HuH-7.5 (cell line): ENCODE measurements at regions not wholly inside any gene's neighbourhood (a gene's known extent, or its start where the extent isn't known, plus 50 kb on each side); places are given as distances from the start of the nearest gene placed in this dataset.

ENCODE experiments used
- DNase-seq: peaks from one replicate; pipeline ENCODE4 v3.0.0; 2011; ENCODE audit warnings: low spot score

- no peak for DNase-seq
These were observed 192.4 kb upstream of the IGF1R start for GRCh38 chr15:98455904-98456303.

- no peak for DNase-seq
These were observed 171.8 kb upstream of the IGF1R start for GRCh38 chr15:98476559-98476958.

GRCh38 chr15:98480844-98481243 is 167.5 kb upstream of the IGF1R start:
- no peak for DNase-seq

- DNase-seq: no peak
These were observed 164.7 kb upstream of the IGF1R start for GRCh38 chr15:98483575-98484130.

- DNase-seq: no peak
These were observed 163.4 kb upstream of the IGF1R start for GRCh38 chr15:98484914-98485313.

GRCh38 chr15:98485451-98485850 is 162.9 kb upstream of the IGF1R start:
- DNase-seq: no peak

GRCh38 chr15:98493966-98494511 is 154.3 kb upstream of the IGF1R start:
- DNase-seq: no peak

- no peak for DNase-seq
These were observed 147.1 kb upstream of the IGF1R start for GRCh38 chr15:98501192-98501591.

- DNase-seq: no peak
These were observed 146.7 kb upstream of the IGF1R start for GRCh38 chr15:98501632-98502031.

- no peak for DNase-seq
These were observed 144.4 kb upstream of the IGF1R start for GRCh38 chr15:98503970-98504369.

- DNase-seq: no peak
These were observed 143.3 kb upstream of the IGF1R start for GRCh38 chr15:98504998-98505397.

- DNase-seq: no peak
These were observed 142.7 kb upstream of the IGF1R start for GRCh38 chr15:98505611-98506031.

GRCh38 chr15:98506172-98506571 is 142.2 kb upstream of the IGF1R start:
- DNase-seq: no peak

- no peak for DNase-seq
These were observed 141.6 kb upstream of the IGF1R start for GRCh38 chr15:98506711-98507110.

- no peak for DNase-seq
These were observed 134.8 kb upstream of the IGF1R start for GRCh38 chr15:98513428-98513986.

- DNase-seq: no peak
These were observed 134.2 kb upstream of the IGF1R start for GRCh38 chr15:98514034-98514622.

GRCh38 chr15:98518823-98519561 is 129.3 kb upstream of the IGF1R start:
- DNase-seq: peak; percentile 59

GRCh38 chr15:98519767-98520550 is 128.4 kb upstream of the IGF1R start:
- DNase-seq: no peak

- no peak for DNase-seq
These were observed 126.2 kb upstream of the IGF1R start for GRCh38 chr15:98522127-98522526.

- DNase-seq: no peak
These were observed 124.3 kb upstream of the IGF1R start for GRCh38 chr15:98523912-98524662.
